GM04503 (cell line): ENCODE measurements at regions not wholly inside any gene's neighbourhood (a gene's known extent, or its start where the extent isn't known, plus 50 kb on each side); places are given as distances from the start of the nearest gene placed in this dataset.

Experiments
- DNase-seq: peaks from one replicate; pipeline ENCODE4 v3.0.0-alpha.2; 2012; ENCODE audit warnings: low read depth

DNA sequence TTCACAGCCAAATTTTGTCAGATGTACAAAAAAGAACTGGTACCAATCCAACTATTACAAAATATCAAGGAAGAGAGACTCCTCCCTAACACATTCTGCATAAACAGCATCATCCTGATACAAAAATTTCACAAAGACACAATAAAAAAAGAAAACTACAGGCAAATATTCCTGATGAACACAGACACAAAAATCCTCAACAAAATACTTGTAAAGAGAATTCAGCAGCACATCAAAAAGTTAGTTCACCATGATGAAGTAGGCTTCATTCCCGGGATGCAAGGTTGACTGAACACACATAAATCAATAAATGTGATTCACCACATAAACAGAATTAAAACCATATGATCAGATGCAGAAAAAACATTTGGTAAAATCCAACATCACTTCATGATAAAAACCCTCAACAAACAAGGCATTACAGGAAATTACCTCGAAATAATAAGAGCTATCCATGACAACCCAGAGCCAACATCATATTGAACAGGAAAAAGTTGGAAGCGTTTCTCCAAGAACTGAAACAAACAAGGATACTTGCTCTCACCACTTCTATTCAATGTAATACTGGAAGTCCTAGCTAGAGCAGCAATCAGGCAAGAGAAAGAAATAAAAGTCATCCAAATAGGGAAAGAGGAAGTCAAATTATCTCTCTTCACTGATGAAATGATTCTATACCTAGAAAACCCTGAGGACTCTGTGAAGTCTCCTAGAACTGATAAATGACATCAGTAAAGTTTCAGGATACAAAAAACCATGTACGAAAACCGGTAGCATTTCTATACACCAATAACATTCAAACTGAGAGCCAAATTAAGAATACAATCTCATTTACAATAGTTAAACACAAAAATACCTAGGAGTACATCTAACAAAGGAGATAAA lies 223.1 kb downstream of the REEP3 start:
- DNase-seq = peak; percentile 77

DNA sequence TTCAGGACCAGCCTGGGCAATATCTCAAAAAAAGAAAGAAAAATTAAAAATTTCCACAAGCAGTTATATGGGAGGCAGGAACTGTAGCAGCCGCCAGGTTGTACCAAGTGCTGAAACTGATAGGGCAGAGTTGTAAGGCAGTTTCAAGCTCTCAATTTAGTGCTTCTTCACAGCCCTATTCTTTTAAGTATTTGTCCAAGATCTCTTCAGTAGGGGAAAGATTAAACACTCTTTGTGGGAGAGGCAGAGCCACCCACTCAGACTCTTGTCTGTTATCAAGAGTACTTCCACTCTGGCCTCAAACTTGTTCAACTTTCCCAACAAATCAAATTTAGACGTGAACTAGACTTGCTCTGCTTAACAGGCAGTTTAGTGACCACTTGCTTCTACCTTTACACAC lies 228.7 kb downstream of the REEP3 start:
- DNase-seq = no peak

- DNase-seq = no peak
Measured at GRCh38 chr10:63751836-63752235, 230.6 kb downstream of the REEP3 start.

DNA sequence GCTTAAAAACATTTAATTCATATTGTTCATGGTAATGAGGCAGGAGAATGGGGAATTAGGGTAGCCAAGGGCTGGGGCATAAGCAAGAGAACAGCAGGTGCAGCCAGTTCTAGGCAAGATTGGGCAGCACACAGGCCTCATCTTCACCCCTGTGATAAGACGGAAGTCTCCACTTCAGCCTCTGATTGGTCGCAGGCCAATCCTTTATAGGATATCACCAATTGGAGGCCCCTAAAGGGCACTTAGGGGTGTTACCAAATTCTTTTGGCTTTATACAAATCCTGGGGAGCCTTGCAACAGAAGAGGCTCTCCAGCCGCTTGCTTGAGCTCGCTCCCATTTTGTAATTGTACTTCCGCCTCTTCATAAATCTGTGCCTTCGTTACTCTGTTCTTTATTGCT lies 231.1 kb downstream of the REEP3 start:
- DNase-seq = no peak

GRCh38 chr10:63753808-63754207 lies 232.6 kb downstream of the REEP3 start:
- no peak for DNase-seq

- no peak for DNase-seq
Measured at GRCh38 chr10:63755441-63755840, 234.2 kb downstream of the REEP3 start.

- DNase-seq = no peak
Measured at GRCh38 chr10:63757067-63757466, 235.9 kb downstream of the REEP3 start.

- peak; percentile 16 for DNase-seq
Measured at GRCh38 chr10:63758080-63758479, 236.9 kb downstream of the REEP3 start.

DNA sequence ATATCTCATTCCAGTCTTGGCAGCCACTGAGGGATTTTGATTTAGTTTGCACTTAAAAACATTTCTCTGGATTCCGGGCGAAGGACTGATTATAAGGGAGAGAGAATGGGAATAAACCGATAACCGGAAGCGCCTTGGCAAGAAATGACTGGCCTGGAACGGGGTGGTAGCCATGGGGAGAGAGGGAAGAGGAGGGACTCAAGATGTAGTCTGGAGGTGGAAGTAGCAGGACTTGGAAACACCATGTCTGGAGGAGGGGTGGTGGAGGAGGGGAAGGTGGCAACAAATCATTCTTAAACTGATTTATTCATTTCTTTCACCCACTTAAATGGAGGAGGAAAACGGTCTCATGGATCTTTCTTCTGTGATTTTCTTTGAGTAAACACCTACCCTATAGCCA lies 238.1 kb downstream of the REEP3 start:
- DNase-seq = no peak

DNA sequence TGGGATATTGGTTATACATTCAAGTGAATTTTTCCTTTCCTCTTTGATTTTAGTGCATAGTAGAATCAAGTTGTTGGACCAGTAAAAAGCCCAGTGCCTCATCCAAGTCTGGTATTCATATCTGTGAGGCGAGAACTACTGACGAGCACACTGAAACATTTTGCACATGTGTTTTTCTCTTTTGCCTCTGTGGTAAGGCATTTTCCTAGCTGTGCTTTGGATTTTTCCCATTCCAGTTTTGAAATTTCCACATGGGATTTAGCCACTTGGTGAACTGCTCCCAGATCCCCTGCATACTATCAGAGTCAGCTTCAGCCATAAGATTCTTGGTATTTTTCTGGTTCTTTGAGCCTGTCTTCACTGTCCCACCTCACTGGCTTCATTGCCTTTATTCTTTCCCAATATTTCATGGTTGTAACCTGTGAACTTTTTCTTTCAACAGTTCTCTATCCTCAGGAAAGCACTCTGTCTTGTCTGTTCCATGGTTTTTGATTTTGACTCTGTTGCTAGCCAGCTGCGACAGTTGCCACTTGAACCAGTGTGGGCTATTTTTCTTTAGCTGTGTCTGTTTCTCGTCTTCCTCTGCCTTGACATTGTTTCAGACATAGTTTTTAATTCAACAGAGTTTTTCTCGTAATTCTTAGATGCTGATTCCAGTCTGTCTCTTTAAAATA lies 239.0 kb downstream of the REEP3 start:
- peak; percentile 33 for DNase-seq

- DNase-seq = no peak
Measured at GRCh38 chr10:63760708-63761047, 239.5 kb downstream of the REEP3 start.

- DNase-seq = no peak
Measured at GRCh38 chr10:63761243-63761642, 240.0 kb downstream of the REEP3 start.

DNA sequence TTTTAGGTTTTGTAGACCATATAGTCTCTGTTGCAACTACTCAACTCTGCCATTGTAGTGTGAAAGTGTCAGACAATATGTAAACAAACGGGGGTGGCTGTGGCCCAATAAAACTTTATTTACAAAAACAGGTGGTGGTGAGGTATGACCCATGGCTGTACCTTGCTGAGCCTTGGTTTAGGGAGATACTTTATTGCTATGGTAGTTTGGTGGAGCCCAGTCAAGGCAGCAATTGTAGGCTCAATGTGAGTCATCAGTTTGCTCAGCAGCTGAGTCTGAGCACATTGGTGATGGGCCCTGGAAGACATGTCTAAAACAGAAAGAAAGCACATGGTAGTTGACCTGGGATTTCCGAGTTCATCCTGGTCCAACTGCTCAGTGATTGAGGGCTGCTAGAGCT lies 242.5 kb downstream of the REEP3 start:
- no peak for DNase-seq

- DNase-seq = peak; percentile 22
Measured at GRCh38 chr10:63765126-63765525, 243.9 kb downstream of the REEP3 start.

DNA sequence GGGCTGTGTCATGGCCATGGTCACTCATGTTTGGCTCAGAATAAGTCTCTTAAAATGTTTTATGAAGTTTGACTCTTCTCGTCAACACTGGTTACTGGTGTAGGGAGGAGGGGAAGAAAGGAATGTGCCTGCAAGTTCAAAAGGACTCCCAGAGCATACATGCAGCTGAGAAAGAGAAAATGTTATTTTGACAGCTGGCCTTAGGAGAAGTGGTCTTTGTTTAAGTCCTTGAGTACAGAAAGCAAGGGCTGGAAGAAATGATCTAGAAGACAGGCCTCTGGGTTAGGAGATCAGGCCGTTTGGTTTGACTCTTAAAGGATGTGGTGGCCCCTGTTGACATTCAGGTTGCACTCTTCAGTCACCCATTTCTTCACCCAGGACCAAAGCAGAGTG lies 245.5 kb downstream of the REEP3 start:
- peak; percentile 13 for DNase-seq

- peak; percentile 64 for DNase-seq
Measured at GRCh38 chr10:63767138-63767801, 246.1 kb downstream of the REEP3 start.

DNA sequence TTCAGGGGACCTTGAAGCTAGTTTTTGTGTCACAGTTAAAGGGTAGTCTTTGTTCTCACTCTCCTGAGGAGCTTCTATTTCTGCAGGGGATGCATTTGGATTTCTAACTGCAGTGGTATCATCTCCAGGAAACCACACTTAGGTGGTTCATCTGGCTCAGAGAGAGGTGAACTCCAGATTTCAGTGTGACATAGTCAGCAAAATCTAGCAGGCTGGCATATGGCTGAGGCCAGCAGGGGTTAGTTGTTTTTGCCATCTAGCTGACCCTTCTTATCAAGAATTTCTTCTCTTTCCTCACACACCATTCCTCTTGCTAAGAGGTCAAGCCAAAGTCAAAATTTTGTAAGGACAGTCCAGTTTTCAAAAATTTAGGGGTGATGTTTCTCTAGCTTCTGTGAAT lies 248.2 kb downstream of the REEP3 start:
- DNase-seq = no peak

- DNase-seq = no peak
Measured at GRCh38 chr10:63770523-63770922, 249.3 kb downstream of the REEP3 start.

GRCh38 chr10:63772491-63772890 lies 251.3 kb downstream of the REEP3 start:
- DNase-seq = no peak

DNA sequence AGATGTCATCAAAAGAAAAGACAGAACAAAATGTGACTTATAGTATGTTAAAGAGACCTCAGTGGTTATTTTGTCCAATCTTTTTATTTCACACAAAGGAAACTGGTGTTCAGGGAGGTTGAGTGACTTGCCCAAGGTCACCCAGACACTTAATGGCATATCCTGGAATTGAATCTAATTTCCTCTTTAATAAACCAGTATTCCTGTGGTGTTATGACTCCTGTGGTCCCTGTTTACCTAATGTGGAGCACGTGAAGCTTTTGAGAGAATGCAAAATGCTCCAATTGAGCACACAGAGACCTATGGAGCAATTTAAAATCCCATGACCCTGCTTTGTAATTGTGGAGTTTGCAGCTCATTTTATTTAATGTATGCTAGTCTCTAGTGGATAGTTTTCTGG lies 251.9 kb downstream of the REEP3 start:
- DNase-seq = no peak

GRCh38 chr10:63773962-63774361 lies 252.8 kb downstream of the REEP3 start:
- DNase-seq = no peak

GRCh38 chr10:63780101-63780500 lies 258.9 kb downstream of the REEP3 start:
- DNase-seq = no peak

DNA sequence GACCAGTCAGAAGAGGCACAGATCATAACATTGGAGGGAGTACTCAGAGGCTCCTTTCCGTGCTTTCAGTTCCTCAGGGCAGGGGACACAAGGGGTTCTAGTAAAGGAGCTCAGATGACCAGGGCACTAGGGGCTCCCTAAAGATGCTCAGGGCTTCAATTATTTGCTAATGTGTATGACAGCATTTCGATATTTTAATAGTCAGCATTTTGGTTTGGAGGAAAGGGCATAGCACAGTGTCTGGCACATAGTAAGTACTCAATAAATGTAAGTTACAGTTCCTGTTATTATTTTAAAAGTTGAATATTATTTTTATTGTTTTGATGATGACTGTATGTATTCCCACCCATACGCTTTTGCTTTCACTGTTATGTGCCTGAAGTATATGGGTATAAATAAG lies 260.0 kb downstream of the REEP3 start:
- DNase-seq = no peak
